COLO668 (cell line): ENCODE measurements at regions not wholly inside any gene's neighbourhood (a gene's known extent, or its start where the extent isn't known, plus 50 kb on each side); places are given as distances from the start of the nearest gene placed in this dataset.

Source experiments
- DNase-seq: peaks from one replicate; lab custom pipeline; 2025; ENCODE audit not compliant: unreplicated experiment; lab: John Stamatoyannopoulos, UW

DNA sequence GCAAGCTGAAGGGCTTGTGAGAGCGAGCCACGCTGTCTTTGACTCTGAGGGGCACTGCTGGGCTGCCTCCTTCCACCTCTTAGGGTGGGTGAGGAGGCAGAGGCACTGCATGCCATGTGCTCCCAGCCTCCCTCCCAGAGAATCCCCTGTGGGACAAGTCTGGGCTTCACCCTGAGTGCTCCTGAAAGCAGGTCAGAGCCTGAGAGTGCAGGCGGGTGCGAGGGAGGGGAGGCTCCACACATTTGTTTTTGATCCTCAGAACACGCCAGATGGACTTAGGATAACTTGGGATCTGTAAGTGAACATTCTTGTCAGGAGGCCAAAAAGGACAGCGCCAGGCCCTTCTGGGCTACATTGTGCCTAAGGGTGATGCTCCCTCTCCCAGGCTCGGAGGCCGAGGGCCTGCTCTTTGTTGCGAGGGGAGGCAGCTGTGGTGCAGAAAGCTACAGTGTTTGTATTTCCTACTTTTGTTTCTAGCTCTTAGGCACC, 155.4 kb downstream of the TMX1 start:
- no peak for DNase-seq

DNA sequence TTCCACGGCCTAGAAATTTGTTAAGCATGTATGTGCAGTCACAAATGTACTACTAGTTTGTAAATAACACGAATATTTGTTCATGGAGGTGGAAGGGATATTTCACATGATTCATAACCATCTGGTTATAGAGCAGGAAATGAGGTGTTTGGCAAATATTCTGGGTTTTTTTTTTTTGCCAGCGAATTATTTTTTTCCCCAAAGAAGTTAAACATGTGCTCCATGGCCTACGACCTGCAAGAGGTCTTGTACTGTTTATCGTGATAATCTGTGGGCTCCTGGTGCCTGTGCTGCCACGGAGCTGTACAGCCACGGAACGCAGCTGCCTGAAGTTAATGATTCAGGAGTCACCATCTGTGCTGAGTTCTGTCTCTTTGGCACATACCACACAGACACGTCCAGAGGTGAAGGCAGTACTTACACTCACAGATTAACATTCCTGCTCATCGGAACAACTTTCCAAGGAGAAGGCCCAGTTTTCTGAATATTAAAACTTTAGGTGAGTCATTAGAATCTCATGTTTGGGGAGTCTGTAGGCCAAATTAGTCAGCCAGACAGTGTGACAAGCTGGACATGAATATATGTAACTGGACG, 156.3 kb downstream of the TMX1 start:
- no peak for DNase-seq

- no peak for DNase-seq
Observed at GRCh38 chr14:51398898-51399297, 158.9 kb downstream of the TMX1 start.

GRCh38 chr14:51400139-51400538, 160.1 kb downstream of the TMX1 start:
- DNase-seq: no peak

DNA sequence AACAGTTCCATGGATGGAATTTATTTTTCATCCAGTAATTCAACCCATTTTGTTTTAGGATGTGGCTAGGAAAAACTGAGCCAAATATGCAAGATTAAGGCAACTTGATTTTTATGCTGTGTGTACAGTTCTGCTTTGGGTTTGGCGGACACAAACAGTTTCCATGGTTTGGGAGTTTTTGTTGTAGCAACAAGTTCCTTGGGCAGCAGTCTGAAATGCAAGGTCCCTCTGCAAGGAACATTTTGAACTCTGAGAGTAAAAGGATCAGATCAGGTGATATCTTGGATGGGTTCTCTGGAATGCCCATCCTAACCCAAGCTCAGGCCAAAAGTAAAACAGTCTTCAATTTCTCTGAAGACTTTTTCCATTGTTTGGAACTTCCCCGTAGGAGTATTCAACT, 161.2 kb downstream of the TMX1 start:
- DNase-seq: no peak

- DNase-seq: no peak
Observed at GRCh38 chr14:51401756-51402155, 161.7 kb downstream of the TMX1 start.

DNA sequence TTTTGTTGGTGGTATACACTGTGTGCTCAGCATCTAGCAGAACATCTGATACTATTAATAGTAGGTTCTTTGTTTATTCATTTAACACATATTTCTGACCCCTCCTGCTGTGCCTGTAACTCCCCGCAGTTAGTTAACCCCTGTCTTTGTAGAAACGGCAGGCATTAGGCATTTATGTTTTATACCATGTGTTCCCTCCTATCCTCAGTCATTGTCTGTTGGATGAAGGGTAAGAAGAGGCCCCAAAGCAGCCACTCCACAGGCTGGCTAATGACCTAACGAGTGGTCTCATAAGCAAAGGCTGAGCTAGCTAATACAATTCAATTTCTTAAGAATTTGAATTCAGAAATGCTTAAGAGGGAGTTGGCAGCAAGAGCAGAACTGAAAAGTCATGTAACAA, 170.8 kb downstream of the TMX1 start:
- DNase-seq: no peak

GRCh38 chr14:51419685-51420084, 179.6 kb downstream of the TMX1 start:
- no peak for DNase-seq

DNA sequence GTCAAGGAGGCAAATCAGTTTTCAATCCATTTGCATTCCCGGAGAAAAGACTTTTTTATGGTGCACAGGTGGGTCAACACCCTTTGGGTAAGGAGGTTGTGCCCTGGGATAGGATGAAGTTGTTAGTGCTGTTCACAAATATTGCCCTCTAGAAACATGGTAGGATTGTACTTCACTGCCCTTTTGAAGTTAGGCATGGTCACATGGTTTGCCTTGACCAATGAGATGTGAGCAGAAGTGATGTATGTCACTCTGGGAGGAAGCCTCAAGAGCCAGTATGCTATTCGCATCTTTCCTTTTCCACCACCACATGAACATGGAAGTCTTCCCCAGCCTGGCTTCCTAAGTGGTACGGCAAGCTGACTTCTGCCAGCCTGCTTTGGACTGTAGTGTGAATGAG, 182.7 kb downstream of the TMX1 start:
- no peak for DNase-seq

GRCh38 chr14:51424041-51424440, 184.0 kb downstream of the TMX1 start:
- no peak for DNase-seq

GRCh38 chr14:51424561-51425251, 184.7 kb downstream of the TMX1 start:
- DNase-seq: no peak

DNA sequence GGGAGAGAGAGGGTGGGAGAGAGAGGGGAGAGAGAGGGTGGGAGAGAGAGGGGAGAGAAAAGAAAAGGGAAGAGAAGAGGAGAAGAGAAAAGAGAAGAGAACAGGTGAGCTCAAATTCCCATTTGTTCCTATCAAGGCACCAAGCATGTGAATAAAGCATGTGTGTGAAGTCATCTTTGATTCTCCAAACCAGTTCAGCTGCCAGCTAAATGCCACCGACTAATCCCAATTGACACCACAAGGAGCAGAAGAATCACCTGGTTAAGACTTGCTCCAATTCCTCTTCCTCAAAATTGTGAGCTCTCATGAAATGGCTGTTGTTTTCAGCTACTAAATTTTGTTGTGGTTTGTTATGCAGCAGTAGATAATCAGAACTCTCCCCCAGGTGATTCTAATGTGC, 188.9 kb downstream of the TMX1 start:
- DNase-seq: no peak

DNA sequence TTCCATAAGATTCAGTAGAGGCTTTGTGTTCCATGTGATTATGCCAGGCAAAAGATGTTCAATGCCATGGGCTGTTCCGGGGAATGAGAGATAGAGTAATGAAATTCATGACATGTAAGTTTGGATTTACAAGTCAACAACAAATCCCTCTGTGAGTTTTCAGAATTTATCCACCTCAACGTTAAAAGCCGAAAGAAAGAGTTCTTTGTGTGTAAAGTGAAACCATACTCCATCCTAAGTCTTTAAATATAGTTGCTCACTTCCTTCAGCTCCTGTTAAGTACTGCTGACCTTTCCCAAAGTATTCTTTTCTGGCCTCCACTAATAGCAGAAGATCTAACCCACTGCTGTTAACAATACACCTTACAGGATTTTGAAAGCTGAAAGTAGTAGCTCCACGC, 190.0 kb downstream of the TMX1 start:
- no peak for DNase-seq

DNA sequence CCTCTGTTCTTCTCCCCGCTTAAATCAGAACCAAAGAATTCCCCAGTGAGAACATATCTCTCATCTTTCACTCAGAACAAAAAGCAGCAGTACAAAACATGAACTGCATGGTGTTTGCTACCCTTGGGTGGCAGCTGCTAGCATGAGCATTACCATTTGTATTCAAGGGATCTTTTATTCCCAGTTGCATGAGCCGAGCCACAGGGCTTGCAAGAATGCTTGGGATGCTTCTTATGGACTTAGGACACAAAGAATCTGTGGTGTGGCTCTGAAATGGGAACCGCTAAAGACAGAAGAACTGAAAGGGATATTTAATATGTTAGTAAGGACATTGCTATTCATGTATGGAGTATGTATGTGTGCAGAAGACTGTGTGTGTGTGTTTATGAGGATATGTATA, 190.6 kb downstream of the TMX1 start:
- no peak for DNase-seq

DNA sequence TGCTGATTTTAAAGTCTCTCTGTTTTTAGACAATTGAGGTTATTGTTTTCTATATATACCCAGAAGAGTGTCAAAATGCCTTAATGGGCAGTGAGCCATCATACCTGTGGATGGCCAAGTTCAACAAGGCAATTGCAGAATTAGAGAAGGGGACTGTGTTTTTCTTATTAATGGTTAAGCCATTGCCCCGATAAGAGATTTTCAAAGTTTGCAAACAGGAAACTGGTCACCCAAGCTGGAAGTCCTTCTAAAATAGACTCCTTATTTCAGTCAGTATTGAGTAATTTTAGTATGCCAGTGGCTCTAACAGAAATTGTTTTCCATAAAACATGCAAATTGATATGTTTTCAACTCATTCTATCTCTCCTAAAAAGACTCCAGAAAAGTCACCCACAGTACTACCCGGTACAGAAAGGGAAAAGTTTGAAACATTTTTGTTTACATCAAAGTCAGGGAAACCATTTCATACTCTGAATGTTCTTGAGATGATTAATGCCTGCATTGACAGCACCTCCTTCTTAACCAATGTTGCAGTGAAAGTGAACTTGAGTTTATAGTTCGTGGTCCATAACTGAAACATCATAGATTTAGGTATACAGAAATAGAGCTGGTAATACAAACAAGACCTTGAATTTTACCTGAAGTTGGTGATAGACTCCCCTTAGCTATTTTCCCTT, 191.1 kb downstream of the TMX1 start:
- DNase-seq: no peak

- DNase-seq: no peak
Observed at GRCh38 chr14:51431741-51432140, 191.7 kb downstream of the TMX1 start.

- DNase-seq: no peak
Observed at GRCh38 chr14:51432302-51432948, 192.4 kb downstream of the TMX1 start.

- no peak for DNase-seq
Observed at GRCh38 chr14:51436630-51437029, 196.6 kb downstream of the TMX1 start.

DNA sequence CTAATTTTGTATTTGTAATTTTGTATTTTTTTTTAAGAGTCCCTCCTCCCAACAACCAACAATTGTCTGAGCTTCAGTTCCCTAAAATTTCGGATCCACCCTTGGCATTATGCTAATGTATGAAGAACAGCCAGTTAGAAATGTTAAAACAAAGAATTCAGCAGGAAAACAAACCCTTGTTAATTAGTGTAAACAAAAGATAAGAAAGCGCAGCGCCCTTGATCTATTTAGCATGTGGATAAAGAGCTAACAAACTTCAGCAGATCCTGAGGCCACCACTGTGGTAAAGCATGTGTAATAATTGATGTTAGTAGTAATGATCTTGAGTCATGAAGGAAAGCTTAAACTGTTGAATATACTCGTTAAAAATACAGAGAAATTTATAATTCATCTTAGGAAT, 199.8 kb downstream of the TMX1 start:
- no peak for DNase-seq

DNA sequence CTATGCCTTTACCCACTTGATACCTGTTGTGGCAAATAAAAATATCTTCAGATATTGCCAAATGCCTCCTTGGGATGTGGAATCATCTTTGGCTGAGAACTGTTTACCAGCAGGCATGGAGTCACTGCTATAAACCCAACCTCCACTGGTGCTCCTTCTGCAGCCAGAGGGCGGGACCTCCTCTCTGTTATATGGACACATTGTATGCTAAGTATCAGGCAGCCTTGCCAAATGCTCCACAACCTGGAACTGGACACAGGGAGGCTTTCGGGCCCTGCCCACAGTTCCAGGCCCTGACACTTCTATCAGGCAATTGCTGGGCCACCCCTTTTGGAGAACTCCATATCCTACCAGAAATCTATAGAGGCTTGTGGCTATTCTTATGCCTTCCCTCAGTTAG, 201.0 kb downstream of the TMX1 start:
- no peak for DNase-seq

- no peak for DNase-seq
Observed at GRCh38 chr14:51442513-51443175, 202.6 kb downstream of the TMX1 start.
